Activated naive CD4-positive, alpha-beta T cell treated with anti-CD3 and anti-CD28 coated beads, Interleukin-2, amount 50 U/mL, for 24 hours (primary cell): ENCODE measurements at regions not wholly inside any gene's neighbourhood (a gene's known extent, or its start where the extent isn't known, plus 50 kb on each side); places are given as distances from the start of the nearest gene placed in this dataset.

Experiments
- H3K27ac Mint-ChIP-seq: one replicate; pipeline ENCODE4 v1.8.0; 2021; ENCODE audit warnings: mild to moderate bottlenecking, mixed read lengths
- H3K27me3 Mint-ChIP-seq: one replicate; pipeline ENCODE4 v1.8.0; 2021; ENCODE audit warnings: mixed read lengths
- H3K36me3 Mint-ChIP-seq: one replicate; pipeline ENCODE4 v1.8.0; 2021; ENCODE audit warnings: mixed read lengths
- H3K4me1 Mint-ChIP-seq: one replicate; pipeline ENCODE4 v1.8.0; 2021; ENCODE audit warnings: mixed read lengths
- H3K4me3 Mint-ChIP-seq: one replicate; pipeline ENCODE4 v1.8.0; 2021; ENCODE audit warnings: mild to moderate bottlenecking, mixed read lengths
- H3K9me3 Mint-ChIP-seq: one replicate; pipeline ENCODE4 v1.8.0; 2021; ENCODE audit warnings: mixed read lengths

- H3K27me3 Mint-ChIP-seq = peaks cover 6% of the 10 kb centered on the region
- no peaks in the 10 kb centered on the region for H3K36me3 Mint-ChIP-seq
- H3K4me3 Mint-ChIP-seq = no peak overlapping the region
- H3K4me1 Mint-ChIP-seq = no peaks in the 10 kb centered on the region
- H3K9me3 Mint-ChIP-seq = no peaks in the 10 kb centered on the region
- H3K27ac Mint-ChIP-seq = no peak overlapping the region
Observed at GRCh38 chr16:73882651-73883050, 414.0 kb upstream of the PSMD7 start.

GRCh38 chr16:73882033-73882432 lies 414.6 kb upstream of the PSMD7 start:
- Mint-ChIP-seq H3K27me3 (peaks cover 6% of the 10 kb centered on the region), H3K9me3 (no peaks in the 10 kb centered on the region), H3K27ac (no peak overlapping the region), H3K36me3 (no peaks in the 10 kb centered on the region), H3K4me3 (no peak overlapping the region), H3K4me1 (no peaks in the 10 kb centered on the region)

DNA sequence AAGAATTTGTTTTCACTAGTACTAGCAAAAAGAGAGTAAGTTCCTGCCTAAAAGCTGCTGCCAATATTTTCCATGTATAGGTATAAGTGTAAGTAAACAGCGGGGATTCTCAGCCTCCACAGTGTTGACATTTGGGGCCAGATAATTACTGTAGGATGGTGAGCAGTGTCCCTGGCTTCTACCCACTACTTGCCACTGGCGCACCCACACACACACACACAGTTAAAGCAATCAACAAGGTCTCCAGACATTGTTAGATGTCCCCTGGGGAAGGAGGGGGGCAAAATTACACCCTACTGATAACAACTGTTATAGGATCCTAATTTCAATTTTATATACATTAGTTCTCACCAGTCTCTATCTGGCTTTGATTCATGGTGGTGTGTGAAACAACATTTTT lies 417.0 kb upstream of the PSMD7 start:
- no peaks in the 10 kb centered on the region for H3K4me1 Mint-ChIP-seq
- H3K27ac Mint-ChIP-seq = no peak overlapping the region
- no peak overlapping the region for H3K4me3 Mint-ChIP-seq
- H3K9me3 Mint-ChIP-seq = no peaks in the 10 kb centered on the region
- H3K27me3 Mint-ChIP-seq = peaks cover 2% of the 10 kb centered on the region
- H3K36me3 Mint-ChIP-seq = no peaks in the 10 kb centered on the region

- H3K4me3 Mint-ChIP-seq = no peak overlapping the region
- no peak overlapping the region for H3K27ac Mint-ChIP-seq
- no peaks in the 10 kb centered on the region for H3K4me1 Mint-ChIP-seq
- no peaks in the 10 kb centered on the region for H3K36me3 Mint-ChIP-seq
- H3K27me3 Mint-ChIP-seq = peaks cover 1% of the 10 kb centered on the region
- H3K9me3 Mint-ChIP-seq = no peaks in the 10 kb centered on the region
Observed at GRCh38 chr16:73878611-73879010, 418.0 kb upstream of the PSMD7 start.

- no peak overlapping the region for H3K27ac Mint-ChIP-seq
- no peaks in the 10 kb centered on the region for H3K4me1 Mint-ChIP-seq
- H3K4me3 Mint-ChIP-seq = no peak overlapping the region
- H3K27me3 Mint-ChIP-seq = no peaks in the 10 kb centered on the region
- no peaks in the 10 kb centered on the region for H3K36me3 Mint-ChIP-seq
- no peaks in the 10 kb centered on the region for H3K9me3 Mint-ChIP-seq
Observed at GRCh38 chr16:73877150-73877549, 419.5 kb upstream of the PSMD7 start.

GRCh38 chr16:73875996-73876690 lies 420.5 kb upstream of the PSMD7 start:
- no peaks in the 10 kb centered on the region for H3K4me1 Mint-ChIP-seq
- no peaks in the 10 kb centered on the region for H3K27me3 Mint-ChIP-seq
- H3K27ac Mint-ChIP-seq = no peak overlapping the region
- H3K36me3 Mint-ChIP-seq = no peaks in the 10 kb centered on the region
- no peaks in the 10 kb centered on the region for H3K9me3 Mint-ChIP-seq
- H3K4me3 Mint-ChIP-seq = no peak overlapping the region

GRCh38 chr16:73874324-73874723 lies 422.3 kb upstream of the PSMD7 start:
- Mint-ChIP-seq H3K4me1 (no peaks in the 10 kb centered on the region), H3K9me3 (no peaks in the 10 kb centered on the region), H3K36me3 (no peaks in the 10 kb centered on the region), H3K27ac (no peak overlapping the region), H3K27me3 (no peaks in the 10 kb centered on the region), H3K4me3 (no peak overlapping the region)

DNA sequence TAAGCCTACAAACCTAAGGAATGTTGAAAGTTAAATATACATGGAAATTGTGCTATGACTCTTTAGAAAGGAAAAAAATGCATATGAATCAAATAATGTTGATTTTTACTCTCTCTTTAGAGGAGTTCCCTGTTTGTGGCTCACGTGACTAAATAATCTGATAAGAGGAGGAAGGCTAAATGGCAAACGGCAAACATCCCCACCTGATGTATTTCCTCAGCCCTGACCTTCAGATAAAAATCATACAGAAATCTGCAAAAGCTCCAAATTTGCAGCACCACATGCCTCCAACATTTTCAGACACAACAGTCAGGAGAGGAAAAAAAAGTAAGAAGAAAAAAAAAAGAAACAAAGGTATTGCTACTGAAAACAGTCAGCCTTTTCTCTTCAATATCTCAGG lies 423.0 kb upstream of the PSMD7 start:
- Mint-ChIP-seq H3K36me3 (no peaks in the 10 kb centered on the region), H3K27me3 (no peaks in the 10 kb centered on the region), H3K4me3 (no peak overlapping the region), H3K4me1 (no peaks in the 10 kb centered on the region), H3K27ac (no peak overlapping the region), H3K9me3 (peaks cover 3% of the 10 kb centered on the region)

DNA sequence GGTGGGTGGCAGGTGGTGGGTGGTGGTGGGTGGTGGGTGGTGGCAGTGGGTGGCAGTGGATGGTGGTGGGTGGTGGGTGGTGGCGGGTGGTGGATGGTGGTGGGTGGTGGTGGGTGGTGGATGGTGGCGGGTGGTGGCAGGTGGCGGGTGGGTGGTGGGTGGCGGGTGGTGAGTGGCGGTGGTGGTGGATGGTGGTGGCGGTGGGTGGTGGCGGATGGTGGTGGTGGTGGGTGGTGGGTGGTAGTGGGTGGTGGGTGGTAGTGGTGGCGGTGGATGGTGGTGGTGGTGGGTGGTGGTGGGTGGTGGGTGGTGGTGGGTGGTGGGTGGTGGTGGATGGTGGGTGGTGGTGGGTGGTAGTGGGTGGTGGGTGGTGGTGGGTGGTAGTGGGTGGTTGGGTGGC lies 423.8 kb upstream of the PSMD7 start:
- Mint-ChIP-seq H3K36me3 (no peaks in the 10 kb centered on the region), H3K9me3 (peaks cover 5% of the 10 kb centered on the region), H3K27me3 (no peaks in the 10 kb centered on the region), H3K4me3 (no peak overlapping the region), H3K4me1 (no peaks in the 10 kb centered on the region), H3K27ac (no peak overlapping the region)

DNA sequence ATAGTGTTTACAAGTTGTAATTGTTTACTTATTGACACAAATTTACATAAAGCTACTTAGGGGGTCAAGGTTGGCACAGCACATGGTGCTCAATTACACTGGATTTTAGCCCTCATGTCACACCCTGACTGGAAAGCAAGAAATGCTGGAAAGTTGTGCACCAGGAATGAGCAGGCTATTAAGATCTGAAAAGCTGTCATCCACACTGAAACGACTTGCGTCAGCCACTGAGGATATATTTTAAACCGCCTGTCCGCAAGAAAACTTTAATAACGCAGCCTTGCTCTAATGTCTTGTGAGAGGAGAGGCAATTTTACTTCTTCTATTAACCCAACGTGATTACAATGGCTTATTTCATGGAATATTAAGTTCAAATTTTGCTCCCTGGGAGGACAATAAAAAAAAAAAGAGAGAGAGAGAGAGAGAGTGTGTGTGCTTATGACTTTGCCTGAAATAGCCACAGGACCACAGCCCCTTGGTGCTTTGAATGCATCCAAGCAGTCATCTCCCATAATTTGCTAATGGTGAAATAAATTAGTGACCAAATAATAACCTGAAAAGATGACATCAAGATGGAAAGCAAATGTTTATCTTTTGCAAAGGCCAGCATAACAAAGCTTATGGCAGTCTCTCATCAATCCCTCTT lies 425.4 kb upstream of the PSMD7 start:
- Mint-ChIP-seq H3K27ac (no peak overlapping the region), H3K27me3 (no peaks in the 10 kb centered on the region), H3K4me3 (no peak overlapping the region), H3K9me3 (peaks cover 5% of the 10 kb centered on the region), H3K36me3 (no peaks in the 10 kb centered on the region), H3K4me1 (no peaks in the 10 kb centered on the region)

DNA sequence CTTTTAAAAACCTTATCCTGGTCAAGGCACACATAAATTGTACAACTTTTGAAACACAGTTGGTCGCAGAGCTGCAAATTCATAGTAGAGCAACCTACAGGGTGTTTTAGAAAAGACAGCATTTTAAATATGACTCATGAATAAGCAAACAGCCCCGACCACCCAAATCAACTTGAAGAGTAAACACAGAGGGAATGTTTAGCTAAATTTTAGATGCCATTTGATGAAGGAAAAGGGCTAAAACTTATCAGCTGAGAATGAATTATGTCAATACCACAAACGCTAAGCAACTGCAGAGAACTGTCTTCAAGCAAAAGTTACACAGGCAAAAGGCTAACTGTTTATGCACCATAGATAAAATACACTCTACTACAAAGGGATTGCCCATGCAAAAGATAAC lies 427.5 kb upstream of the PSMD7 start:
- Mint-ChIP-seq H3K27me3 (no peaks in the 10 kb centered on the region), H3K4me3 (no peak overlapping the region), H3K36me3 (no peaks in the 10 kb centered on the region), H3K27ac (no peak overlapping the region), H3K9me3 (peaks cover 5% of the 10 kb centered on the region), H3K4me1 (no peaks in the 10 kb centered on the region)

- H3K4me1 Mint-ChIP-seq = no peaks in the 10 kb centered on the region
- H3K27me3 Mint-ChIP-seq = no peaks in the 10 kb centered on the region
- H3K27ac Mint-ChIP-seq = no peak overlapping the region
- peaks cover 5% of the 10 kb centered on the region for H3K9me3 Mint-ChIP-seq
- no peak overlapping the region for H3K4me3 Mint-ChIP-seq
- no peaks in the 10 kb centered on the region for H3K36me3 Mint-ChIP-seq
Observed at GRCh38 chr16:73864868-73865267, 431.7 kb upstream of the PSMD7 start.

GRCh38 chr16:73858326-73858725 lies 438.3 kb upstream of the PSMD7 start:
- H3K36me3 Mint-ChIP-seq = no peaks in the 10 kb centered on the region
- H3K9me3 Mint-ChIP-seq = no peaks in the 10 kb centered on the region
- no peak overlapping the region for H3K4me3 Mint-ChIP-seq
- no peaks in the 10 kb centered on the region for H3K27me3 Mint-ChIP-seq
- no peak overlapping the region for H3K27ac Mint-ChIP-seq
- H3K4me1 Mint-ChIP-seq = no peaks in the 10 kb centered on the region

GRCh38 chr16:73853968-73854367 lies 442.6 kb upstream of the PSMD7 start:
- H3K4me3 Mint-ChIP-seq = no peak overlapping the region
- no peak overlapping the region for H3K27ac Mint-ChIP-seq
- no peaks in the 10 kb centered on the region for H3K9me3 Mint-ChIP-seq
- H3K36me3 Mint-ChIP-seq = no peaks in the 10 kb centered on the region
- H3K4me1 Mint-ChIP-seq = no peaks in the 10 kb centered on the region
- H3K27me3 Mint-ChIP-seq = peaks cover 2% of the 10 kb centered on the region

- Mint-ChIP-seq H3K27me3 (peaks cover 2% of the 10 kb centered on the region), H3K9me3 (no peaks in the 10 kb centered on the region), H3K4me1 (no peaks in the 10 kb centered on the region), H3K4me3 (no peak overlapping the region), H3K27ac (no peak overlapping the region), H3K36me3 (no peaks in the 10 kb centered on the region)
Observed at GRCh38 chr16:73852561-73852960, 444.1 kb upstream of the PSMD7 start.

DNA sequence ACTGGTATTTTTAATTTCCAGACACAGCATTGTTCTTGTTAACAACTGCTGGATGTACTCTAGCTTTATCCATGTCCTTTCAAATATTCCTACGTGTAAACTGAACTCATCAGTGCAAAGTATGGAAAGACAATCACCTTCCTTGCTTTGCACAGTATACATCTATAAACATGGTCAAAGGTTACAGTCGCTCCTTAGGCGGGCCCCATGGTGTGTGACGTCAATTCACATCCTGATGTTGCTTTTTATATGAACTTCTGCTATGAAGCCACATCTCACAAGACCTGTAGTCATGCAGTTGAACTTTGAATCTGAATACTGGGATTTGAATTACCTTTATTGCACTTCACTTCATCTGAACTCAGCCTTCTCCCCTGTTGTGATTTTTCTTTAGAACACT lies 447.6 kb upstream of the PSMD7 start:
- Mint-ChIP-seq H3K4me1 (no peaks in the 10 kb centered on the region), H3K9me3 (no peaks in the 10 kb centered on the region), H3K27me3 (peaks cover 2% of the 10 kb centered on the region), H3K4me3 (no peak overlapping the region), H3K27ac (no peak overlapping the region), H3K36me3 (no peaks in the 10 kb centered on the region)

GRCh38 chr16:73847090-73847489 lies 449.5 kb upstream of the PSMD7 start:
- no peak overlapping the region for H3K27ac Mint-ChIP-seq
- H3K27me3 Mint-ChIP-seq = no peaks in the 10 kb centered on the region
- H3K4me3 Mint-ChIP-seq = no peak overlapping the region

More at GRCh38 chr16:73847090-73847489, 449.5 kb upstream of the PSMD7 start:
- H3K4me1 Mint-ChIP-seq = no peaks in the 10 kb centered on the region
- H3K9me3 Mint-ChIP-seq = no peaks in the 10 kb centered on the region
- H3K36me3 Mint-ChIP-seq = no peaks in the 10 kb centered on the region
